Skeletal muscle cell (primary cell): ENCODE measurements at regions not wholly inside any gene's neighbourhood (a gene's known extent, or its start where the extent isn't known, plus 50 kb on each side); places are given as distances from the start of the nearest gene placed in this dataset.
"Not testable (repeated sequence)": the region's sequence is repeated elsewhere in the genome, so short reads cannot be mapped to it uniquely, and the experiment has no call there.

Experiments used
- DNase-seq: peaks from one replicate; pipeline ENCODE4 v3.0.0-alpha.2; 2010; ENCODE audit warnings: low read depth
- H3K4me3 ChIP-seq: 2 replicates; pipeline ENCODE4 v1.5.1; 2011; ENCODE audit warnings: low read depth, mild to moderate bottlenecking, control low read depth, low read length, moderate library complexity

GRCh38 chr11:126130781-126131180 is 68.1 kb upstream of the CDON start:
- not testable (repeated sequence) for H3K4me3 ChIP-seq, DNase-seq

- DNase-seq, result no peak
- no peak overlapping the region for H3K4me3 ChIP-seq
Observed at GRCh38 chr11:126129727-126130671, 67.3 kb upstream of the CDON start.

GRCh38 chr11:126127898-126128297 is 65.2 kb upstream of the CDON start:
- no peak overlapping the region for H3K4me3 ChIP-seq
- DNase-seq, result no peak

- DNase-seq, result no peak
- H3K4me3 ChIP-seq, result no peak overlapping the region
Observed at GRCh38 chr11:126127284-126127845, 64.7 kb upstream of the CDON start.

GRCh38 chr11:126124231-126124661 is 61.6 kb upstream of the CDON start:
- peak; percentile 36 for DNase-seq
- H3K4me3 ChIP-seq, result no peak overlapping the region

GRCh38 chr11:126123686-126124085 is 61.0 kb upstream of the CDON start:
- DNase-seq, result no peak
- H3K4me3 ChIP-seq, result no peak overlapping the region

- DNase-seq, result no peak
- H3K4me3 ChIP-seq, result no peak overlapping the region
Observed at GRCh38 chr11:126122863-126123262, 60.2 kb upstream of the CDON start.

GRCh38 chr11:126121296-126121695 is 58.6 kb upstream of the CDON start:
- no peak for DNase-seq
- no peak overlapping the region for H3K4me3 ChIP-seq

GRCh38 chr11:126118806-126119205 is 56.1 kb upstream of the CDON start:
- no peak overlapping the region for H3K4me3 ChIP-seq
- no peak for DNase-seq

- no peak for DNase-seq
- no peak overlapping the region for H3K4me3 ChIP-seq
Observed at GRCh38 chr11:126115816-126116331, 53.2 kb upstream of the CDON start.

- no peak for DNase-seq
Observed at GRCh38 chr11:126115127-126115495, 52.4 kb upstream of the CDON start.

GRCh38 chr11:126114486-126115126 is 51.9 kb upstream of the CDON start:
- H3K4me3 ChIP-seq, result no peak overlapping the region
- no peak for DNase-seq

More at GRCh38 chr11:126115127-126115495, 52.4 kb upstream of the CDON start:
- H3K4me3 ChIP-seq, result no peak overlapping the region

GRCh38 chr11:126113963-126114362 is 51.3 kb upstream of the CDON start:
- no peak for DNase-seq
- H3K4me3 ChIP-seq, result no peak overlapping the region

GRCh38 chr11:126113515-126113957 is 50.9 kb upstream of the CDON start:
- H3K4me3 ChIP-seq, result no peak overlapping the region
- peak; percentile 76 for DNase-seq

- no peak for DNase-seq
- H3K4me3 ChIP-seq, result no peak overlapping the region
Observed at GRCh38 chr11:126113012-126113411, 50.3 kb upstream of the CDON start.

GRCh38 chr11:126112547-126112946 is 49.9 kb upstream of the CDON start:
- no peak overlapping the region for H3K4me3 ChIP-seq
- DNase-seq, result no peak
